ENCODE measurements at regions not wholly inside any gene's neighbourhood (a gene's known extent, or its start where the extent isn't known, plus 50 kb on each side); places are given as distances from the start of the nearest gene placed in this dataset.

- Histone ChIP-seq H3K4me3 (no peak overlapping the region), H3K4me1 (no peaks in the 10 kb centered on the region), H3K27me3 (ENCODE audit: low read depth) (no peaks in the 10 kb centered on the region), H3K9me3 (replicated peaks) (peaks cover 15% of the 10 kb centered on the region), H3K36me3 (no peaks in the 10 kb centered on the region), H3K27ac (replicated peaks) (no peak overlapping the region)
- no peak for DNase-seq
- intact Hi-C loops (cut with micrococcal nuclease) = no loop called here
- no peak for TF ChIP-seq CTCF (IDR thresholded peaks at IDR 0.05; ENCODE audit: borderline replicate concordance)
Measured at GRCh38 chr7:125495997-125496396, 566.4 kb upstream of the POT1 start.

- Histone ChIP-seq H3K4me1 (no peaks in the 10 kb centered on the region), H3K36me3 (no peaks in the 10 kb centered on the region), H3K27me3 (ENCODE audit: low read depth) (no peaks in the 10 kb centered on the region), H3K27ac (replicated peaks) (no peak overlapping the region), H3K4me3 (no peak overlapping the region), H3K9me3 (replicated peaks) (no peaks in the 10 kb centered on the region)
- intact Hi-C loops (cut with micrococcal nuclease) = no loop called here
- TF ChIP-seq CTCF (IDR thresholded peaks at IDR 0.05; ENCODE audit: borderline replicate concordance) = no peak
- no peak for DNase-seq
Measured at GRCh38 chr7:125492521-125492920, 562.9 kb upstream of the POT1 start.

GRCh38 chr7:125491137-125491536 is 561.5 kb upstream of the POT1 start:
- intact Hi-C loops (cut with micrococcal nuclease) = no loop called here
- no peak for DNase-seq
- Histone ChIP-seq H3K4me3 (no peak overlapping the region), H3K9me3 (replicated peaks) (no peaks in the 10 kb centered on the region), H3K27ac (replicated peaks) (no peak overlapping the region), H3K4me1 (no peaks in the 10 kb centered on the region), H3K36me3 (no peaks in the 10 kb centered on the region), H3K27me3 (ENCODE audit: low read depth) (no peaks in the 10 kb centered on the region)
- no peak for TF ChIP-seq CTCF (IDR thresholded peaks at IDR 0.05; ENCODE audit: borderline replicate concordance)

GRCh38 chr7:125490167-125490566 is 560.5 kb upstream of the POT1 start:
- Histone ChIP-seq H3K27me3 (ENCODE audit: low read depth) (no peaks in the 10 kb centered on the region), H3K4me1 (no peaks in the 10 kb centered on the region), H3K36me3 (no peaks in the 10 kb centered on the region), H3K9me3 (replicated peaks) (no peaks in the 10 kb centered on the region), H3K27ac (replicated peaks) (no peak overlapping the region), H3K4me3 (no peak overlapping the region)
- intact Hi-C loops (cut with micrococcal nuclease) = no loop called here
- TF ChIP-seq CTCF (IDR thresholded peaks at IDR 0.05; ENCODE audit: borderline replicate concordance) = no peak
- DNase-seq = no peak

GRCh38 chr7:125485223-125485622 is 555.6 kb upstream of the POT1 start:
- no peak overlapping the region for H3K4me3 ChIP-seq
- H3K27ac ChIP-seq (replicated peaks) = no peak overlapping the region
- intact Hi-C loops (cut with micrococcal nuclease) = no loop called here
- DNase-seq = no peak
- no peaks in the 10 kb centered on the region for H3K9me3 ChIP-seq (replicated peaks)
- no peaks in the 10 kb centered on the region for H3K36me3 ChIP-seq
- no peaks in the 10 kb centered on the region for H3K4me1 ChIP-seq
- no peak for TF ChIP-seq CTCF (IDR thresholded peaks at IDR 0.05; ENCODE audit: borderline replicate concordance)
- H3K27me3 ChIP-seq (ENCODE audit: low read depth) = no peaks in the 10 kb centered on the region

GRCh38 chr7:125484755-125485154 is 555.1 kb upstream of the POT1 start:
- Histone ChIP-seq H3K9me3 (replicated peaks) (no peaks in the 10 kb centered on the region), H3K4me1 (no peaks in the 10 kb centered on the region), H3K27ac (replicated peaks) (no peak overlapping the region), H3K27me3 (ENCODE audit: low read depth) (no peaks in the 10 kb centered on the region), H3K4me3 (no peak overlapping the region), H3K36me3 (no peaks in the 10 kb centered on the region)
- intact Hi-C loops (cut with micrococcal nuclease) = no loop called here
- TF ChIP-seq CTCF (IDR thresholded peaks at IDR 0.05; ENCODE audit: borderline replicate concordance) = no peak
- DNase-seq = no peak
